Loucy (cell line): ENCODE measurements at regions not wholly inside any gene's neighbourhood (a gene's known extent, or its start where the extent isn't known, plus 50 kb on each side); places are given as distances from the start of the nearest gene placed in this dataset.

Experiments
- H2AFZ ChIP-seq: fragments of 200-600 bp; sonication (generic); 2 replicates; pipeline ENCODE4 v1.6.0; 2016; ENCODE audit warnings: antibody characterized with exemption, mild to moderate bottlenecking, low read length, moderate library complexity
- H3F3A ChIP-seq: fragments of 200-600 bp; 2 replicates; pipeline ENCODE4 v1.6.0; 2016; ENCODE audit warnings: antibody characterized with exemption, low read depth, mild to moderate bottlenecking
- H3K27me3 ChIP-seq: fragments of 200-600 bp; sonication (generic); 2 replicates; pipeline ENCODE4 v1.6.1; 2014; ENCODE audit warnings: low read length, mild to moderate bottlenecking; ENCODE audit not compliant: insufficient read depth, poor library complexity, severe bottlenecking
- H3K36me3 ChIP-seq: fragments of 200-600 bp; sonication (generic); 2 replicates; pipeline ENCODE4 v1.6.1; 2016; ENCODE audit warnings: low read length; ENCODE audit not compliant: insufficient read depth
- H3K4me1 ChIP-seq: fragments of 200-600 bp; sonication (generic); 2 replicates; pipeline ENCODE4 v1.5.1; 2014; ENCODE audit warnings: low read length, mild to moderate bottlenecking; ENCODE audit not compliant: insufficient read depth, poor library complexity, severe bottlenecking
- H3K4me2 ChIP-seq: fragments of 200-600 bp; sonication (generic); 2 replicates; pipeline ENCODE4 v1.6.0; 2014; ENCODE audit warnings: antibody characterized with exemption, low read length, low read depth, mild to moderate bottlenecking; ENCODE audit not compliant: poor library complexity, severe bottlenecking
- H3K4me3 ChIP-seq: fragments of 200-600 bp; sonication (generic); 2 replicates; pipeline ENCODE4 v1.5.1; 2014; ENCODE audit warnings: low read length, mild to moderate bottlenecking, mixed read lengths; ENCODE audit not compliant: poor library complexity, severe bottlenecking
- H3K79me2 ChIP-seq: fragments of 200-600 bp; sonication (generic); 2 replicates; pipeline ENCODE4 v1.6.1; 2014; ENCODE audit warnings: low read length; ENCODE audit not compliant: insufficient read depth
- H3K9ac ChIP-seq: fragments of 200-600 bp; sonication (generic); 2 replicates; pipeline ENCODE4 v1.6.0; 2014; ENCODE audit warnings: mild to moderate bottlenecking, low read depth, low read length, moderate library complexity; ENCODE audit not compliant: poor library complexity, severe bottlenecking
- H3K9me2 ChIP-seq: fragments of 200-600 bp; sonication (generic); replicated peaks from 2 replicates; pipeline ENCODE4 v1.6.1; 2016; ENCODE audit warnings: low read depth, low read length, mixed read lengths
- H3K9me3 ChIP-seq: fragments of 200-600 bp; sonication (generic); 2 replicates; pipeline ENCODE4 v1.6.1; 2014; ENCODE audit warnings: mild to moderate bottlenecking, antibody characterized with exemption, low read length, low read depth; ENCODE audit not compliant: insufficient read depth
- H4K20me1 ChIP-seq: fragments of 200-600 bp; sonication (generic); 2 replicates; pipeline ENCODE4 v1.6.0; 2014; ENCODE audit warnings: antibody characterized with exemption, low read length, mild to moderate bottlenecking; ENCODE audit not compliant: insufficient read depth, poor library complexity, severe bottlenecking
- CTCF ChIP-seq: fragments of 200-600 bp; sonication (generic); conservative IDR thresholded peaks from 2 replicates; pipeline ENCODE4 v1.5.1; 2014; ENCODE audit warnings: mild to moderate bottlenecking, antibody characterized with exemption, low read length
- EZH2phosphoT487 ChIP-seq: fragments of 200-600 bp; IDR thresholded peaks from 2 replicates; pipeline ENCODE4 v1.6.1; 2018; ENCODE audit warnings: antibody characterized with exemption, mild to moderate bottlenecking, moderate library complexity, borderline replicate concordance

- no peaks in the 10 kb centered on the region for H3K9me2 ChIP-seq
- H3K9ac ChIP-seq = no peak overlapping the region
- no peak overlapping the region for H3K4me2 ChIP-seq
- no peaks in the 10 kb centered on the region for H4K20me1 ChIP-seq
- no peaks in the 10 kb centered on the region for H3K36me3 ChIP-seq
- no peak overlapping the region for H2AFZ ChIP-seq
- H3K4me3 ChIP-seq = no peak overlapping the region
- TF ChIP-seq CTCF (no peak), EZH2phosphoT487 (no peak)
- no peaks in the 10 kb centered on the region for H3K9me3 ChIP-seq
- no peaks in the 10 kb centered on the region for H3F3A ChIP-seq
- H3K79me2 ChIP-seq = no peaks in the 10 kb centered on the region
- no peaks in the 10 kb centered on the region for H3K4me1 ChIP-seq
- H3K27me3 ChIP-seq = no peaks in the 10 kb centered on the region
Observed at GRCh38 chr13:40013554-40013953, 358.1 kb downstream of the COG6 start.

- H3K4me2 ChIP-seq = no peak overlapping the region
- no peaks in the 10 kb centered on the region for H3K4me1 ChIP-seq
- H4K20me1 ChIP-seq = no peaks in the 10 kb centered on the region
- H3K79me2 ChIP-seq = no peaks in the 10 kb centered on the region
- no peaks in the 10 kb centered on the region for H3K27me3 ChIP-seq
- H2AFZ ChIP-seq = no peak overlapping the region
- H3K36me3 ChIP-seq = no peaks in the 10 kb centered on the region
- no peaks in the 10 kb centered on the region for H3K9me2 ChIP-seq
- no peak overlapping the region for H3K9ac ChIP-seq
- TF ChIP-seq CTCF (no peak), EZH2phosphoT487 (no peak)
- no peaks in the 10 kb centered on the region for H3K9me3 ChIP-seq
- no peak overlapping the region for H3K4me3 ChIP-seq
- H3F3A ChIP-seq = no peaks in the 10 kb centered on the region
Observed at GRCh38 chr13:40016953-40017660, 361.6 kb downstream of the COG6 start.

- Histone ChIP-seq H3K4me3 (no peak overlapping the region), H3K4me1 (no peaks in the 10 kb centered on the region), H3K9me3 (no peaks in the 10 kb centered on the region), H3F3A (no peaks in the 10 kb centered on the region), H3K27me3 (no peaks in the 10 kb centered on the region), H2AFZ (no peak overlapping the region), H3K36me3 (no peaks in the 10 kb centered on the region), H3K9me2 (no peaks in the 10 kb centered on the region), H3K9ac (no peak overlapping the region), H3K4me2 (no peak overlapping the region), H3K79me2 (no peaks in the 10 kb centered on the region), H4K20me1 (no peaks in the 10 kb centered on the region)
- TF ChIP-seq CTCF = peak; percentile 25; the same call in 1 of the 2 replicates
- no peak for TF ChIP-seq EZH2phosphoT487
Observed at GRCh38 chr13:40017662-40018262, 362.3 kb downstream of the COG6 start.
